ENCODE measurements at regions not wholly inside any gene's neighbourhood (a gene's known extent, or its start where the extent isn't known, plus 50 kb on each side); places are given as distances from the start of the nearest gene placed in this dataset.

- TF ChIP-seq EZH2phosphoT487 (IDR thresholded peaks at IDR 0.05; ENCODE audit: unreplicated experiment) (no peak), EZH2 (IDR thresholded peaks at IDR 0.05; ENCODE audit: low read depth, unreplicated experiment) (no peak), CREB1 (CRISPR knock-in tag; IDR thresholded peaks at IDR 0.05; ENCODE audit: low read depth) (no peak), POLR2AphosphoS5 (IDR thresholded peaks at IDR 0.05; ENCODE audit: low read depth) (no peak), ZNF114 (CRISPR knock-in tag; IDR thresholded peaks at IDR 0.05) (no peak)
- TF ChIP-seq, protein P1, sequence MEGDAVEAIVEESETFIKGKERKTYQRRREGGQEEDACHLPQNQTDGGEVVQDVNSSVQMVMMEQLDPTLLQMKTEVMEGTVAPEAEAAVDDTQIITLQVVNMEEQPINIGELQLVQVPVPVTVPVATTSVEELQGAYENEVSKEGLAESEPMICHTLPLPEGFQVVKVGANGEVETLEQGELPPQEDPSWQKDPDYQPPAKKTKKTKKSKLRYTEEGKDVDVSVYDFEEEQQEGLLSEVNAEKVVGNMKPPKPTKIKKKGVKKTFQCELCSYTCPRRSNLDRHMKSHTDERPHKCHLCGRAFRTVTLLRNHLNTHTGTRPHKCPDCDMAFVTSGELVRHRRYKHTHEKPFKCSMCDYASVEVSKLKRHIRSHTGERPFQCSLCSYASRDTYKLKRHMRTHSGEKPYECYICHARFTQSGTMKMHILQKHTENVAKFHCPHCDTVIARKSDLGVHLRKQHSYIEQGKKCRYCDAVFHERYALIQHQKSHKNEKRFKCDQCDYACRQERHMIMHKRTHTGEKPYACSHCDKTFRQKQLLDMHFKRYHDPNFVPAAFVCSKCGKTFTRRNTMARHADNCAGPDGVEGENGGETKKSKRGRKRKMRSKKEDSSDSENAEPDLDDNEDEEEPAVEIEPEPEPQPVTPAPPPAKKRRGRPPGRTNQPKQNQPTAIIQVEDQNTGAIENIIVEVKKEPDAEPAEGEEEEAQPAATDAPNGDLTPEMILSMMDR (conservative IDR thresholded peaks at IDR 0.05; ENCODE audit: low read depth in 2 of 2): no peak
- TF ChIP-seq, protein P2, sequence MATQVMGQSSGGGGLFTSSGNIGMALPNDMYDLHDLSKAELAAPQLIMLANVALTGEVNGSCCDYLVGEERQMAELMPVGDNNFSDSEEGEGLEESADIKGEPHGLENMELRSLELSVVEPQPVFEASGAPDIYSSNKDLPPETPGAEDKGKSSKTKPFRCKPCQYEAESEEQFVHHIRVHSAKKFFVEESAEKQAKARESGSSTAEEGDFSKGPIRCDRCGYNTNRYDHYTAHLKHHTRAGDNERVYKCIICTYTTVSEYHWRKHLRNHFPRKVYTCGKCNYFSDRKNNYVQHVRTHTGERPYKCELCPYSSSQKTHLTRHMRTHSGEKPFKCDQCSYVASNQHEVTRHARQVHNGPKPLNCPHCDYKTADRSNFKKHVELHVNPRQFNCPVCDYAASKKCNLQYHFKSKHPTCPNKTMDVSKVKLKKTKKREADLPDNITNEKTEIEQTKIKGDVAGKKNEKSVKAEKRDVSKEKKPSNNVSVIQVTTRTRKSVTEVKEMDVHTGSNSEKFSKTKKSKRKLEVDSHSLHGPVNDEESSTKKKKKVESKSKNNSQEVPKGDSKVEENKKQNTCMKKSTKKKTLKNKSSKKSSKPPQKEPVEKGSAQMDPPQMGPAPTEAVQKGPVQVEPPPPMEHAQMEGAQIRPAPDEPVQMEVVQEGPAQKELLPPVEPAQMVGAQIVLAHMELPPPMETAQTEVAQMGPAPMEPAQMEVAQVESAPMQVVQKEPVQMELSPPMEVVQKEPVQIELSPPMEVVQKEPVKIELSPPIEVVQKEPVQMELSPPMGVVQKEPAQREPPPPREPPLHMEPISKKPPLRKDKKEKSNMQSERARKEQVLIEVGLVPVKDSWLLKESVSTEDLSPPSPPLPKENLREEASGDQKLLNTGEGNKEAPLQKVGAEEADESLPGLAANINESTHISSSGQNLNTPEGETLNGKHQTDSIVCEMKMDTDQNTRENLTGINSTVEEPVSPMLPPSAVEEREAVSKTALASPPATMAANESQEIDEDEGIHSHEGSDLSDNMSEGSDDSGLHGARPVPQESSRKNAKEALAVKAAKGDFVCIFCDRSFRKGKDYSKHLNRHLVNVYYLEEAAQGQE (IDR thresholded peaks at IDR 0.05; ENCODE audit: unreplicated experiment): no peak
Observed at GRCh38 chr13:105569816-105570215, 965.6 kb downstream of the EFNB2 start.

All from GM23338 (cell line).